HL-60/S4 (cell line): ENCODE measurements at regions not wholly inside any gene's neighbourhood (a gene's known extent, or its start where the extent isn't known, plus 50 kb on each side); places are given as distances from the start of the nearest gene placed in this dataset.

Experiments
- in situ Hi-C: fragments of 300-500 bp; cut with MboI; formaldehyde crosslinking; loops from 2 replicates; pipeline ENCODE4 v1.14.3; 2022; ENCODE audit warnings: low sequenced_read_pairs

- in situ Hi-C loops: no loop called here
Measured at GRCh38 chr18:43870626-43871025, 593.3 kb upstream of the SYT4 start.

GRCh38 chr18:43875511-43875910 is 598.2 kb upstream of the SYT4 start:
- in situ Hi-C loops: no loop called here

GRCh38 chr18:43876286-43876685 is 599.0 kb upstream of the SYT4 start:
- in situ Hi-C loops: no loop called here

- in situ Hi-C loops: no loop called here
Measured at GRCh38 chr18:43876748-43877147, 599.5 kb upstream of the SYT4 start.

- in situ Hi-C loops: no loop called here
Measured at GRCh38 chr18:43877616-43878321, 600.5 kb upstream of the SYT4 start.

GRCh38 chr18:43879415-43879814 is 602.1 kb upstream of the SYT4 start:
- in situ Hi-C loops: no loop called here

- in situ Hi-C loops: no loop called here
Measured at GRCh38 chr18:43882358-43883055, 605.2 kb upstream of the SYT4 start.

GRCh38 chr18:43883886-43884285 is 606.6 kb upstream of the SYT4 start:
- in situ Hi-C loops: no loop called here

GRCh38 chr18:43886341-43886740 is 609.1 kb upstream of the SYT4 start:
- in situ Hi-C loops: no loop called here

- in situ Hi-C loops: no loop called here
Measured at GRCh38 chr18:43887491-43887890, 610.2 kb upstream of the SYT4 start.

GRCh38 chr18:43888598-43888997 is 611.3 kb upstream of the SYT4 start:
- in situ Hi-C loops: no loop called here

GRCh38 chr18:43893001-43893637 is 615.8 kb upstream of the SYT4 start:
- in situ Hi-C loops: no loop called here

GRCh38 chr18:43904209-43904837 is 627.0 kb upstream of the SYT4 start:
- in situ Hi-C loops: no loop called here

GRCh38 chr18:43914018-43914417 is 636.7 kb upstream of the SYT4 start:
- in situ Hi-C loops: no loop called here

- in situ Hi-C loops: no loop called here
Measured at GRCh38 chr18:43916984-43917383, 639.7 kb upstream of the SYT4 start.

- in situ Hi-C loops: no loop called here
Measured at GRCh38 chr18:43917520-43917919, 640.2 kb upstream of the SYT4 start.

GRCh38 chr18:43919551-43919950 is 642.3 kb upstream of the SYT4 start:
- in situ Hi-C loops: no loop called here

GRCh38 chr18:43931439-43931838 is 654.1 kb upstream of the SYT4 start:
- in situ Hi-C loops: no loop called here

- in situ Hi-C loops: no loop called here
Measured at GRCh38 chr18:43932140-43932539, 654.9 kb upstream of the SYT4 start.

GRCh38 chr18:43933177-43933576 is 655.9 kb upstream of the SYT4 start:
- in situ Hi-C loops: no loop called here

GRCh38 chr18:43934322-43934721 is 657.0 kb upstream of the SYT4 start:
- in situ Hi-C loops: no loop called here
